GM18517 (cell line): ENCODE measurements at regions not wholly inside any gene's neighbourhood (a gene's known extent, or its start where the extent isn't known, plus 50 kb on each side); places are given as distances from the start of the nearest gene placed in this dataset.

Experiments used
- ATAC-seq: cut with Tn5 transposase; IDR thresholded peaks from one replicate; pipeline ENCODE4 v1.9.1; 2021; ENCODE audit warnings: mild to moderate bottlenecking, moderate library complexity; ENCODE audit not compliant: unreplicated experiment

DNA sequence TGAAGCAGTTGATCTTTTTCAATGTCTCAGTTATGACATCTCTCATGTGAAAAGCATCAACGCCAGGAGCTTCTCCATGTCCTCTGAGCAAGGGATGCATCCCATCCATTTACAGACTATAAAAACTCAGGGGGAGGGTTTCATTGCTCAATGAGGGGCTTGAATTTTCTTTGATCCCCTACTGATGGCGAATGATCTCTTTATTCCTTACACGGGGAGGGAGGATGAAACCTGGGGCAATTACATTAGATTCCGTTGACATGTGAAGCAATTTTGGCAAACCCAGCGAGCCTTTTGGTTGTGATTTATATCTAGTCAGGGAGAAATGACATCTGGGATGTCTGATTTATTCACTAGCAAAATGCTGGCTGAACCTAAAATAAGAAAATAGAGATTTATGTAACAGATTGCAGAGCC, 268.9 kb downstream of the HIVEP2 start:
- no peak for ATAC-seq

DNA sequence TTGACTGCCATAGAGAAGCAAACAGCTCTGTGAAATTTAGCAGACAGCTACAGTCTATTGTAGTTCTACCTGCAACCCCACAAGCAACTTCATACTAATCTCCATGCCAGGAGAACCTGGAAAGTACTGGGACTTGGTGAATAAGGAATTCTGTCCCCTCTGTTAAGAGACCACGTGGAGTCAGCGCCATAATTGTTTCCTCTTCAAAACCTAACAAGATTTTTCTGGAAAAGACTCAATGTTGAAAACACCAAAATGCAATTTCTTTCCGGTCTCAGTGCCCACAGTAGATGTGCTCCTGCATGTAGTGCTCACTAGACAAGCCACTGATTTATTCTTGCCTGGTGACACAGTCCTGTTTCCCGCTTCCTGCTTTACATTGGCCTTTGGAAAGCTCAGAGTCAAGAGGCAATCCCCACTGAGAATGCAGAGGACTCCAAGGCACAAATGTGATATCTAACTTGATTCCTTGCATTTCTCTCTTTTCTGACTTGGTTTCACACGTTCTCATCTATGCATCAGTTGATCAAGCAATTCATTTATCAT, 268.3 kb downstream of the HIVEP2 start:
- no peak for ATAC-seq

DNA sequence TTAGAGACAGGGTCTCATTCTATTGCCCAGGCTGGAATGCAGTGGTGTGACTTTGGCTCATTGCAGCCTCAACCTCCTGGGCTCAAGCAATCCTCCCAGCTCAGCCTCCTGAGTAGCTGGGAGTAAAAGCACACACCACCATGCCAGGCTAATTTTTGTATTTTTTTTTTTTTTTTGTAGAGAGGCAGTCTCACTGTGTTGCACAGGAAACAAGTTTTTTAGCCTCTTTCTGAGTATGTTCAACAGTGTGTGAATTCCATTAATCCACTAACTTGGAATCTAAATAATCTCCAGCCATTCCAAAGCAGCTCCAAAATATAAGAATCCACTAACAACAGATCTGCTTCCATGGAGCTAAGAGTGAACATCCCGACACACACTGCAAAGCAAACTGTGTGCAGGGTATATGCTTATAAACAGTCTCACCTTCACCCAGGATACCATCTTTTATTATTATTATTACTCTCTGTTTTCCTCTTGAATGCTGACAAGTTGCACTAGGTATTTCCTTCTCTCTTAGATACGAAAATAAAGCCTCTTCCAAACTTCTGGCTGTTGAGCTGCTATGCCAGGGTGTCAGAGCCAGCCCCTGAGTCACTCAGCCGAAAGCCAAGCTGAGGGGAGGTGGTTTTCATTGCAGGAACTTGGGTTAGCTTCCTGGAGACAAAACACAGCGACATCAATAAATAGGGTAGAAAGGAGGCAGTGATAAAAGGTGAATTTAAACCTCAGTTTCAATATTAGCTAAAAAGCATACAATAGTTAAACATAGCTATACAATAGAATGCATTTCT, 264.9 kb downstream of the HIVEP2 start:
- ATAC-seq, result no peak

DNA sequence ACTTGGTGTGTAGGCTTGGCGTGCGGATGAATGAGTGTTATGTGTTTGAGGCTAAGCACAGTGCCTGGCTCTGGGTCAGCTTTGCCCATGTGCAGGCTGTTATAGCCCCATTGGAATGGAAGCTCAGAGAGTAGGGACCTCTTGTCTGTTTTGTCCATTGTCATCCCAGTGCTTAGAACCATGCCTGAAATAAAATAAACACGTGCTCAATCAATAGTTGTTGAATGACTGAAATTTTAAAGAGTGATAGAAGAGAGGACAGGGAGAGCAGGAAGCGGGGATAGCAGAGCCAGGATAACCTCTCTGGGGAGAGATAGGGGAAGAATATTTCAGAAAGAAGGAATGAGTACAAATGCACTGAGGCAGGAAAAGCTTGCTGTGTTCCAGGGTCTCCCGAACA, 263.9 kb downstream of the HIVEP2 start:
- no peak for ATAC-seq

DNA sequence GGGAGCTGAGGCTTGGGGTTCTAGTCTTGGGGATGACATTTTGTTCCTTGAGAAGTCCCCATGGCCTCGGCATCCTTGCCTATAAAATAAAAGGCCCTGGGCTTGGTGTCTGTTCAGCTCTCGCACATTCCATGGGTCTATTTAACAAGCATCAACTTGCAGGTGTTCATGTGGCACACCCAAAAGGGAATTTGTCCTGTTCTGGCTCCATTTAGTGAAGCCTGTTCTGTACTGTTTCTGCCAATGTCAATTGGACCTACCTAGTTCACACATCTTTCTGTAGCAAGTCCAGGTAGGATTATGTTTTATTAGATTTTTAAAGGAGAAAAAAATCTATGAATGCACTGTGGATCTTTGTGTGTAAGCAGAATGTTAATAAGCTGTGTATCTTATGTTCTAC, 262.0 kb downstream of the HIVEP2 start:
- ATAC-seq, result no peak

DNA sequence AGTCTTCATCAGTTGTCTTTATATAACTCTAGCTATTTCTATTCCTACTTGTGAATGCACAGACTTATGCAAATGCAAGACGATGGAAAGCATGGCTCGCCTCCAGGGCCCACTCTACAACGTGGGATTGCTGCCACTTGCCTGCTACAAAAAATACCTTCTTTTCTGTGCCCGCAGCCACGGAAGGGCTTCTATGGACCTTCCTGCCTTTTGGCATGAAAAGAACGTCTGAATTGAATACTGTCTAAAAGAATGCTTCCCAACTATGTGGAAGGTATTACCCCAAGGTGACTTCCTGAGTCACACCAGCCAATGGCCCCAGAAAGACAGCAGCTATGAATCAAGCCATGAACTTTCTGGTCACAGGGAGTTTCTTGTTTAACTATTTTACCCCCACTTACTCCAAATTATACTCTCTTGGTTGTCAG, 261.2 kb downstream of the HIVEP2 start:
- ATAC-seq, result no peak

DNA sequence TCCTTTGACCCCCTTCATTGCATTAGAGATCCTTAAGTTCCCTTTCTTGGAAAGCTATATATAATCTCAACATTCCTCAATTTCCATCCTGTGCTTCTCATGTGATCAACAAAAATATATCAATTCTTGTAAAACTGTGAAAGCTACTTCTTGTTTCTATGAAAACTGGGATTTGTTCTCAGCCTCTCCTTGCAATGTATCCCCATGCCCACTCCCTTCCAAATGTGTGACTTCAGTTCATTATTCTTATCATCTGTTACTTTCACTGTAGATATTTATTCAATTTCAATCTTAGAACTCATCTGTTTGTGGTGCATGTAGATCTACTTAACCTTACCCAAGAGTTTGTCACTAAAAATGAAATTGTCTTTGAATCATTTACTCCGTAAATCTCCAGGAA, 260.6 kb downstream of the HIVEP2 start:
- no peak for ATAC-seq

DNA sequence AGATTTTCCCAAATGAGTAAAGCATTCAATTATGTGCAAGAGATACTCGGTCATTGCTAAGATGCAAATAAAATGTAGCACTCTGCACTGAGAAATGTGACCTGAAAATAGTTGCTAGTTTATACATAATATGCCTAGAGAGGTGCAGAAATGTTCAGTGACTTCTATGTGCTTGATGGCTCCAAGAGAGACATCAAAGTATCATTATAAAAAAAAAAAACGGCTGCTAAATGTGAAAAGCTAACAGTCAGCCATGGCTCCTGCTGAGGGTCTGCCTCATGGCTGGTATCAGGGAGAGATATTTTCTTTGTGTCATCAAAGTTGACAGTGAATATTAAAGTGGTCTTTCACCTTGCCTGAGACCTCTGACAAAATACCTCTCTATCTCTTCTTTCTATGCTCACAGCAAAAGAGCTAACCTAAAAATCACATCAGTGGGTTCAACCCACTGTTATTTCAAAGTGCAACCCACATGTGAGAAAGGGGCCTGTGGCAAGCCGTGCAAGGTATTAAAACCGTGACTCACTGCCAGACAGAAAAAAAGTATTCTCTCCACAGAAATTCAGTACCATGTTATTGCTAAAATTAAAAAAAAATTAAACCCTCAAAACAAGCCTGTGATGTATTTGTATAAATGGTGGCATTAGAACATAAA, 259.0 kb downstream of the HIVEP2 start:
- ATAC-seq, result no peak

DNA sequence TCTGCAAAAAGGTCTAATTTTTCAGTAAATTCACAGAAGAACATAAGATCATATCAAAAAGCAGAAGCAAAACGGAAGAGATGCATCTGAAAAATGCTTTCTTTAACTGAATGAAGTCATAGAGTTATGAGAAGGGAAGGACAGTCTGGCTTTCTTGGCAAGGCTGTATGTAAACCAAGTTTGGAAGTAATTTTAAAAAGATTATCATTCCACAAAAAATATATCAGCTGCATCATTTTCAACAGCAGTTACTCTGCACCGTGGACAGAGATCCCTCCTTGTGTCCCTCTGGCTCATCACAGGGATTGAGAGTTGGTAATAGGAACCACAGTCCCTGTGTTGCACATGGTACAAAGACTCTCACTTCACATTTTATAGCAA, 258.5 kb downstream of the HIVEP2 start:
- ATAC-seq, result no peak

DNA sequence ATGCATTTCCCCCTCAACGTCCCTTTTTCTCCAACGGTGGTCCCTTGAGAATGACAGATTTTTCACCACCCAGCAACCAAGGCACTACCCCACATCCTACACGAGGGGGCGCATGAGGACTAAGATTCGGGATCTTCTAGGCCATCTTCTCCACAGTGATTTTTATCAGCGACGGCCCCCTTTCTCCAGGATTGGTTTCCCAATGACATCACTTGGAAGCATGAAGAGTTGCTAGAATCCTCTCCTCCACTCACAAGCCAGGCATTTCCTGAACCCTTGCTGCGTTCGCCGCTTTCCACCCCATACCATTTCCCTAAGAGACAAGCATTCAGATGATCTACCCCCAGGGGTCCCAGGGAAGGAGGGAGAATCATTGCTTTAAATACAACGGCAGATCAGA, 252.0 kb downstream of the HIVEP2 start:
- ATAC-seq, result peak; percentile 70

DNA sequence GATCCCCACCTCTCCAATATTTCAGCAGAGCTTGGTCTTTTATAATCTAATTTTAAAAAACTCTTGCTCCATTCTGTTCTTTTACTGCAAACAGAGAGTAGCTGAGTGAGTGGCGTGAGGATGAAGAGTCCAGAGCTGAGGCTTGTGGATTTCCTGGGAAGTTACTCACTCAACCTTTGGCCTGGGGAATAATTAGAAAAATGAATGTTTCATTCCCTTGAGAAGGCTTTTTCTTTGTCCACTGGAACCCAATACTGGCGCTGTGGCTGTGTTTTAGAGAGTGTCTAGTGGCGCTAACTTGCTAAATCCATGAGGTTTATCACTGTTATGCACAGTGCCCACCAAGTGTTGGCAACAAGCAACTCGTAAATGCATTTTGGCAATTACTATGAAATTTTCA, 251.5 kb downstream of the HIVEP2 start:
- ATAC-seq, result no peak

DNA sequence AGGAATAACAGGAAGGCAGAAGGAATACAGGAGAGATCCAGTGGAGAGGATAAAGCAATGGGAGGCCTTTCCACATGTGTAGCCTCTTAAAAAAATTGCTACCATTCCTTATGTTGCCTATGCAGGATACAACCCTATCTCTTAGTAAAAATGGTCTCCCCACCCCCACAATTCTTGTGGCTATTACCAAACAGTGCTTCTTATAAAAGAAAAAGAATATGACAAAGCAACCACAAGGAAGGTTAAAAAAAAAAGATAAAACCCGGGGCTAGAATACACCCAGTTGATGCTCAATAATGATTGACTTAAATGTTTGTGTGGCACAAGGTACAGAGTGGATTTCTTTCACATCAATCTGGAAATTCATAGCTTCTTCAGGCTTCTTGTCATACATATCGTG, 250.9 kb downstream of the HIVEP2 start:
- ATAC-seq, result no peak

DNA sequence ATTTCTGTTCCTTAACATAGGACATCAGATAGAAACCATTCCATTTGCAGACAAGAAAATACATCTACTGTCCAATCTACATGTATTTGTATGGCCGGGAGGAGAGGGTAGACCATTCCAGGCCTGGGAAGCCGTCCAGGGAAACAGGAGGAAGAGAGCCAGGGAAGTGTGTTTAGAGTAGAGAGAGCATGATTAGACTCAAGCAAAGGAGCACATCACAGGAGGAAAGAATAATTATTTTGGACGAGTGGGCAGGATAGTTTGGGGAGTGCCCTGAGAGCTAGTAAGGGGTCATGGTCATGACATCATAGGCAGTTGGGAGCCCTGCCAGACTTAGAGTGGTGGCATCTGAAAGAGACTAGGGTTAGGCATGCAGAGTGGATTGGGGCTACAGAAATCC, 250.0 kb downstream of the HIVEP2 start:
- no peak for ATAC-seq

DNA sequence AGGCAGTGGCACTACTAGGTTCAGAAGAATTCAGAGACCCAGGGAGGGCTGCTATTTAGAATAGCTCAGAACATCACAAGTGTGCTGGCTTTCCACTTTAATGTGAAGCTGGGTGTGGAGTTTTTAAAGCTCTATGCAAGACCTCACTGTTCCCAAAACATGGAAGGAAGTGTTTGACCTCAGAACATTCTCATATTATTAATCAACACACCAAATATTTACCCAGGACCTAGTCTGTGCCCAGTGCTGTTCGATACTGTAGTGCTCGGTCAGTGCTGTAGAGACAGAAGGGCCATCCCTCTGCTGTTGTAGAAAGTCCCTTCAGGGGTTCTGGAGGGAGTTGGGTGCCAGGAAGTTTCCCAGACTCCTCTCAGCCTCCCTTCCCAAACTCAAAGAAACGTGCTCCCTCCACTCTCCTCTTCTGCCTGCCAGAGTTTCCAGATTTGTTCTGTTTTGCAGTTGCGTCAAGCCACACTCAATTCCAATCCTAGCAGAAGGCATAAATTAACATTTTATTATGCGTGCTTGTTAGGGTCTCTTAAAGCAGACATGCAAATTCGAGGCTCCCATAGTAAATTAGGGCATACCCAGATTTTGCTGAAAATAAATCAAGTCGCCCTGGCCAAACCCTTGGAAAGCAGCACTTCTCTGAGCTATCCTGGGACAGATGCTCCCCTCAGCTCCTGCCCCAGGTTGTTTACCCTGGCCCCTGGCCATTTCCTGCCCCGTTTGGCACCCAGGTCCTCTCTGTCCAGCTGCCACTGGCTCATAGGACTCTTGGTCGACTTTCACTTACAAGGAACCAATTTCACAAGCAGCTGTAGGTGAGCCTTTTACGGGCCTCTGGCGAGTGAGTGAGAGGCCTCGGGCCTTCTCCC, 248.6 kb downstream of the HIVEP2 start:
- no peak for ATAC-seq

DNA sequence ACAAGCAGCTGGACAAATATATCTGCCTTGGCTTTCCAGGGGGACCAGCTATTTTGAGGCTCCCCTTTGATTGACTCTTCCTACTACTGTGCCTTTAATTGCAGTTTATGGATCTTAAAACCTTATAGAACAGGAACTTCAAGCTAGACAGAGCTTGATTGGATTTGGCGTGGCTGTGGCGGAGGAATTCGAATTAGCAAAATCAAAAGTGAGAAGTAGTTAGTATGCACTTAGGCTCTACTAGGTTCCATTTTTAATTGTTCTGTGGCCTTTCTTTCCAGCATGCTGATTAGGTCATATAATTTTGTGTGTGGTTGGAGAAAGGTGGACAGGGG, 248.0 kb downstream of the HIVEP2 start:
- no peak for ATAC-seq

DNA sequence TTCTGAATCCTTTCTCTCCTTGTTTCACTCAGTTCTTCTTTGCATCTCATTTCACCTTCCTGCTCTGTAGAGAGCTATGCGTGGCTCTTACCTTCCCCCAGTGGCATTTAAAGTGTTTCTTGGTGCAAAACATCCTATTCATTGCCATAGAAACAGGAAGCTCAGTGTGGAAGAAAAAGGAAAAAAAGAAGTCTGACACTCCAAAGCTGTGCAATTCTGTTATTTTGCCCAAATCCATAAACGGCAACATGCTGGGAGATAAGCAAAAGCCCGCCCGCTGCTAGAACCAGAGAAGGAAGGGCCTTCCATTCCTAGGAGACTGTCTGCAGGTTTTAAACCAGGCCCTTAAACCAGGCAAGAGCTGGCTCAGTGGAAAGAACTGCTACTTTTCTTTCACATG, 247.1 kb downstream of the HIVEP2 start:
- no peak for ATAC-seq

DNA sequence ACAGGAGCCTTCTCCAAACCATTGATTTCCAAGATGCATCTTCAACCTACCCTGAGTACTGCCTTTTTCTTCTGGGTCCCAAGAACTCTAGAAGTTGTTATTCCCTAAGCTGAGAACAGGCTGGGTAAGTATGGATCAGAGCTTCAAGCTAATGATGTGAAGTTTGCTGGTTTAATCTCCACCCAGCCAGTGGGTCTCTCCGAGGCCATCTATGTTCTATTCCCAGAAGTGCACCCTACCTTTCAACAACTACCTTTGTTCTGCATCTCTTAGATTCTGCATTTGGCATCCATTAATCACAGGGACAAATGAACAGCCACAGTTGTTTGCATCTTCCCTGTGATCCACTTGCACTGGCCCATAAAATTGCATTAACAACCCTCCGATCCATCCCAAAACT, 246.2 kb downstream of the HIVEP2 start:
- ATAC-seq, result no peak

DNA sequence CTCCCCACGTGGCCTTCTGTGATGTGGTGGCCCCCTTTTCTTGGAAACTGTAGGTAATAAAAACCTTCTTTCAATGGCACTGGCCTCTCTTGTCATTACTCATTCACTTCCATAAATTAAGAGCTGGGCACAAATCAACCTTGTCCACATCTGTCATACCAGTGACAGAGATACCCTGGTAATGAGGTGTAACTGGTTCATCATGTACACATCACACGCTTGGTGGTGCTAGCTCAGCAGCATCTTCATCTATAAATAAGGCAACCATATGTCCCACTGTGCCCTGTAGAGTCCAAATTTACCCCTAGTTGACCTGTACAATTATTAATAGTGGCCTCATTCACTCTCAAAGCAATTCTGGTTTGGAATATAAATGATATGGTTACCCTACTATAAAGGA, 245.6 kb downstream of the HIVEP2 start:
- ATAC-seq, result no peak

DNA sequence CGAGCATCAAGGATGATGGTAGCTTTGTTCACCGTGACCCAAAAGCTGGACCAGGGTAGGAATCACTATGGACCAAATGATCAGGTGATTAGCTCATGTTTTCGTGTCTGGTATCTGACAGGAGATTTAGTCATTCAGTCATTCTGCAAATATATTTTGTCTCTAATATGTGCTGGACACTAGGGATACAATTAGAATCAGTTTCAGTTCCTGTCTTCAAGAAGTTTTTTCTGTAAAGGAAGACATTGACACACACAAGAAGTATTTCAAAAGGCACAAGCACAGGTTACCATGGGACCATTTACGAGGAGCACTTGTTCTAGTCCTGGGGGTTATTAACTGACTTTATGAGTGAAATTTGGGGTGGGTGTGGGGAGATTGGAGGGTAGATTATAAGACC, 244.9 kb downstream of the HIVEP2 start:
- peak; percentile 61 for ATAC-seq

DNA sequence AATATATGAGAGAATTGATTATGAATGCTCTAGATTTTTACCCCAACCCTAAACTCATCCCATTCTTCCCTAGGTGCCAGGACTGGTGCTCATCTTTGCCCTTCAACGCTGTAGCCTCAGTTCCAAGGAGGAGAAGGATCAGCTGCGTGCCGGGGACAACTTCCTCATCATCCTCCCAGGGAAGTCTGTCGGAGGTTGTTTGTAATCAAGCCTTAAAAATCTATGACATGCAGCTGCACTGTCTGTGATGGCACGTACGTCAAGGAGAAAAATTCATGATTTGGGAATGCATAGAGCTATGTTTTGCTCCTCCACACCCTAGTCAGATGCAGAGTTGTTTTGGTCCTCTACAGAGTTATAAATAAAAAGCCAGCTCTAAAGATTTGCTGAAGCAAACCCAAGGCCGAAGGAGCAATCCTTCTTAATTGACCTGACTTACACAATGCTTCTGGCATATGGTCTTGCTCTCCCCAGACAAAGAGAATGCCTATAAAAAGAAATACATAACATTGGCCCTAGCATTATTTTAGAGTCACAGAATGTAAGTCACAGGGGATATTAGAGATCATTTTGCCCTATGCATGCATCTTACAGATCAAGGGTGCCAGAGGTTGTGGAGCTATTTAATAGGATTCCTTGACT, 244.2 kb downstream of the HIVEP2 start:
- ATAC-seq, result no peak
